SJSA1 (cell line): ENCODE measurements at regions not wholly inside any gene's neighbourhood (a gene's known extent, or its start where the extent isn't known, plus 50 kb on each side); places are given as distances from the start of the nearest gene placed in this dataset.
A peak's percentile ranks its signal among the peaks of the same experiment; 100 is the strongest.

Source experiments
- DNase-seq, 2 experiments: peaks; one replicate each; pipeline ENCODE4 v3.0.0-alpha.2; 2015 to 2020; ENCODE audit warnings: low spot score in 2 of 2, low read depth in 1 of 2
- H3K27ac ChIP-seq: fragments of 250-450 bp; sonication (Bioruptor Pico); 2 replicates; pipeline ENCODE4 v1.5.1; 2020; ENCODE audit warnings: mild to moderate bottlenecking, moderate library complexity
- H3K27me3 ChIP-seq: fragments of 250-450 bp; sonication (Bioruptor Pico); replicated peaks from 2 replicates; pipeline ENCODE4 v1.5.1; 2020; ENCODE audit warnings: mild to moderate bottlenecking, moderate library complexity
- H3K36me3 ChIP-seq: fragments of 250-450 bp; sonication (Bioruptor Pico); 2 replicates; pipeline ENCODE4 v1.5.1; 2020; ENCODE audit warnings: mild to moderate bottlenecking
- H3K4me1 ChIP-seq: fragments of 250-450 bp; sonication (Bioruptor Pico); replicated peaks from 2 replicates; pipeline ENCODE4 v1.6.1; 2021; ENCODE audit warnings: mild to moderate bottlenecking
- H3K4me3 ChIP-seq: fragments of 250-450 bp; sonication (Bioruptor Pico); 2 replicates; pipeline ENCODE4 v1.5.1; 2020; ENCODE audit warnings: mild to moderate bottlenecking
- H3K9me3 ChIP-seq: fragments of 250-450 bp; sonication (Bioruptor Pico); replicated peaks from 2 replicates; pipeline ENCODE4 v1.5.1; 2020; ENCODE audit warnings: mild to moderate bottlenecking

DNA sequence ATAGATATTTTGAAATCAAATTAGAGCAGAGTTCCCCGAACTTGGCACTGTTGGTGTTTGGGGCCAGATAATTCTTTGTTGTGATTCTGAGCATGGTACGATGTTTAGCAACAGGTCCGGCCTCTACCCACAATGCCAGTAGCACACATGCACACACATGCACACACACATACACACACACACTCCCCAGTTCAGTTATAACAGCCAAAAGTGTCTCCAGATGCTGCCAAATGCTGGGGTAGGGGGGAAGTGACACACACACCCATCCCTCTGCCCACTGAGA lies 96.8 kb upstream of the PSMD7 start:
- H3K4me3 ChIP-seq: no peak overlapping the region
- no peak for DNase-seq

DNA sequence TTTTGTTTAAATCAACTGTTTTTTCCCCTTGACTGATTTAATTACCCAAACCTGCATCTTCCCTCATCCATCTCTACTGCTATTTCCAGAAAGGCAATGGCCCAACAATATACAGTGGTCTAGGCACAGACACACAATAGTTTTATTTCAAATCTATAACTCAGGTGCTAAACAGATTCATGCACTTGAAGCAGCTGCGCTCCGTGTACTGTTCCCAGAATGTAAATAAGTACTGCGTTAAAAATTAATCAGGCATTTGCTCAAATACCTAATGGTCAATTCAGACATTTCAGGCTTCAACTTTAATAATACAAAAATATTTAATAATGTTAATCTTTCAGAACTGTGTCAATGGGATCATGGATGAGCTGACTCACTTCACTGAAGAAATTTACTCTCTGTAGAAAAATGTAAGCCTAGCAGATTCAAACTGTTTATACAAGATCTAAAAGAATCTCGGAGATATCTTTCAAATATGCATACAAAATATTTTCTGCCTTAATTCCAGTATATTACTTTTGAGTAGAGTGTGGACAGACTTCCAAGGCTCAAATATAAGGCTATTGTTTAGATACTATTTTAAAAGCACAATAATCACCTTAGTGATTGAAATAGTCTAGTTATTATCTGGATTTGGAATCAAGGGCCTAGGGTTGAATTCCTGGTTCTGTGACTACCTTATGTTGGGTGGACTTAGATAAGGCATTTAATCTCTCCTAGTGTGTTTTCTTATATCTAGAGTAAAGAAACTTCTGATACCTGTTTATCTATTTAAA lies 97.4 kb upstream of the PSMD7 start:
- no peak overlapping the region for H3K4me3 ChIP-seq
- no peaks in the 10 kb centered on the region for H3K9me3 ChIP-seq
- no peak for DNase-seq
- H3K27ac ChIP-seq: no peak overlapping the region
- H3K36me3 ChIP-seq: no peaks in the 10 kb centered on the region
- no peaks in the 10 kb centered on the region; the same call in none of the 2 replicates for H3K27me3 ChIP-seq
- H3K4me1 ChIP-seq: no peaks in the 10 kb centered on the region

More for the DNA sequence above, 96.8 kb upstream of the PSMD7 start:
- Histone ChIP-seq H3K27me3 (no peaks in the 10 kb centered on the region; the same call in none of the 2 replicates), H3K9me3 (no peaks in the 10 kb centered on the region), H3K36me3 (no peaks in the 10 kb centered on the region), H3K4me1 (no peaks in the 10 kb centered on the region), H3K27ac (no peak overlapping the region)

DNA sequence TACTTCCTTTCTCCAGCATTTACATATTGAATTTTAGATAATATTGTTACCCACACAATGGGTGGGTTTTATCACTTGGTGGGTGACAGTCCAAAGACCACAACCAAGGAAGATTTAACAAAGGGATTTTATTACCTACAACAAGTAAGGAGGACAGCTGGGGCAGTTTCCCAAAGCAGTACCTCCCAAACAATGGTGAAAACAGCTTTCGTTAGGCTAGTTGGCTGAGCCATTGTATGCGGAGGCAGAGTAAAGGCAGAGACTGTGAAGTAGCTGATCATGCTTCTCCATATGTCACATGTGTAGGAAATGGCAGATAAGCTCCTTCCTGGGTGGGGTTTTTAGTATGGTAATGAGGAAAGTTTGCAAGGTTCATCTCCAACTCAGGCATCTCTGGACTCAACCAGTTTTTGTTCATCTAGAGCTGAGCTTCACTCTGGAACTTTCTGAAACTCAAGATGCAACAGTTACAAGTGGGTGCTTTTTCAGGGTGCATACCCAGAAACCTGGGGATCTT lies 104.3 kb upstream of the PSMD7 start:
- no peaks in the 10 kb centered on the region for H3K27me3 ChIP-seq
- no peak for DNase-seq
- H3K4me3 ChIP-seq: no peak overlapping the region
- H3K27ac ChIP-seq: no peak overlapping the region
- no peaks in the 10 kb centered on the region for H3K4me1 ChIP-seq
- no peaks in the 10 kb centered on the region for H3K36me3 ChIP-seq
- H3K9me3 ChIP-seq: no peaks in the 10 kb centered on the region

DNA sequence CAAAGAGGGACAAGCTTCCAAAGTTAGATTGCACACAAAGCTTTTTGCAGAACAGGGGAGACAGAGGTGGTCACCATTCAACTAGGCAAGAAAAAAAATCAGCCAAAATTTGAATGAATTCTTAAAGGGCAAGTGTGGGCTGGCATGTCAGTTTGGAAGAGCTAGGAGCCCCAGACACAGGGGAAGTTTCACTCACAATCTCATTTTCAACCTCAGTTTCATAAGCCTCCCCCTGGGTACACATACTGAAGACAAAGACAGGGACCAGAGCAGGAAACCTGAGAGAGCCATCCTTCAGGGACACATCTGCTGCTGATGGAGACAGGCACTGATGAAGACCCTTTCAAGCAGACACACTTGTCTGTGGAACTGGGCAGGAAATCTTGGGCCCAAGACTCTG lies 106.3 kb upstream of the PSMD7 start:
- no peak for DNase-seq
- no peaks in the 10 kb centered on the region for H3K27me3 ChIP-seq
- H3K36me3 ChIP-seq: no peaks in the 10 kb centered on the region
- H3K4me1 ChIP-seq: peaks cover 4% of the 10 kb centered on the region
- H3K9me3 ChIP-seq: no peaks in the 10 kb centered on the region
- no peak overlapping the region for H3K27ac ChIP-seq
- no peak overlapping the region for H3K4me3 ChIP-seq

DNA sequence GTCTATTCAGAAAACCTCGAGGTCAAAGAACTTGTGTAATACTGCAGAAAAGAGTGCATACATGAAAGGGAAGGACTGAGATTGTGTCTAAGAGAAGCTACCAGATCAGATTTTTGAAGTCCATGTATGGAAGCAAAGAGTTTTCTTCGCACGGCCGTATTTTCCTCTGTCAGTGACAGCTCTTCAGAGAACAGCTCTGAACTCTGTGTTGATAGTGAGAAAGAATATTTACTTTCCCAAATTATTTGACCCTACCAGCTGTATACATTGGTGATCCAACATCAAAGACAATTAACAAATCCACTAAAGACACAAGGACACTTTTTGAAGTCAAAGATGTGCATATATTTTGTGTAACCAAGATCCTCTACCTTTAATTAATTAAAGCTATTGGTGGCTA lies 107.8 kb upstream of the PSMD7 start:
- Histone ChIP-seq H3K27ac (no peak overlapping the region), H3K36me3 (no peaks in the 10 kb centered on the region), H3K9me3 (no peaks in the 10 kb centered on the region), H3K27me3 (no peaks in the 10 kb centered on the region), H3K4me3 (no peak overlapping the region), H3K4me1 (peaks cover 4% of the 10 kb centered on the region)
- DNase-seq: no peak

DNA sequence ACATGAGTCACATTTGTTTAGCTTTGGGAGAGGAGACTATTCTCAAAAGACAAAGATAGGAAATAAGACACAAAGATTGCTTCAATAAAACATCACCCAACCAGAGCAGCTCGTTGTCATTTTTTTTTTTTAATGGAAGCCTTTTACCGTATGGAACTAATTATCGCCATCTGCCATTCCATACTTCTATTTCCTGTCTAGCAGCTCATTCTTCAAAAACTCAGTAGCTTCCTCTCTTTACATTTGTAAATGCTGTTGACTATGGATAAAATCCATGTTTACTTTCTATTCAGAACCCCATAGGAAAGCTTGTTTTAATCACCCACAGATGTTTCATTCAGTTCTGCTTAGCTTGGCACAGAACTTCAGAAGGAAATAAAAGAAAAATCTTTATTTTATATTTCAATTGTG lies 110.0 kb upstream of the PSMD7 start:
- peak overlapping the region; percentile 21; the same call in 1 of the 2 replicates for H3K27ac ChIP-seq
- H3K4me1 ChIP-seq: peaks cover 4% of the 10 kb centered on the region

DNA sequence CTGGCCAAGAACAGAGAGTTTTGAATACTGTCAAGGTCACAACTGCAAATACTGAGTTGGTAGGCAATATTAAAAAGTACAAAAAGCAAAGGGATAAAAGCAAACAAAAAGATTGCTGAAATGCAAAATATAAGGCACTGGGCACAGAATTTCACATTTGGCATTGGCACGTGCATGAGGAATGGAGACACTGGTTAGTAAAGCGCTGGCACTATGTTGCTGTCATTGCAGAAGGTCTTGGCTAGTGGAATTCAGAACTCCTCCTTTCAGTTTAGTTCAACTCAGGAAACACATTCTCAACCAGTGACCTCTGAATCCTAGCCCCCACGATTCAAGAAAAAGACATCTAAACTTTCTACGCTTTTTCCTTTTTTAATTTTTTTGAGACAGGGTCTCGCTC lies 111.8 kb upstream of the PSMD7 start:
- peaks cover 4% of the 10 kb centered on the region for H3K4me1 ChIP-seq
- no peak overlapping the region for H3K27ac ChIP-seq
- H3K27me3 ChIP-seq: no peaks in the 10 kb centered on the region
- H3K36me3 ChIP-seq: no peaks in the 10 kb centered on the region
- H3K9me3 ChIP-seq: no peaks in the 10 kb centered on the region; the same call in 1 of the 2 replicates
- no peak overlapping the region for H3K4me3 ChIP-seq
- DNase-seq: no peak

More for the DNA sequence above, 110.0 kb upstream of the PSMD7 start:
- Histone ChIP-seq H3K4me3 (no peak overlapping the region), H3K27me3 (no peaks in the 10 kb centered on the region), H3K36me3 (no peaks in the 10 kb centered on the region), H3K9me3 (no peaks in the 10 kb centered on the region; the same call in 1 of the 2 replicates)
- DNase-seq: peak in 1 of 2 experiments; percentile 68

DNA sequence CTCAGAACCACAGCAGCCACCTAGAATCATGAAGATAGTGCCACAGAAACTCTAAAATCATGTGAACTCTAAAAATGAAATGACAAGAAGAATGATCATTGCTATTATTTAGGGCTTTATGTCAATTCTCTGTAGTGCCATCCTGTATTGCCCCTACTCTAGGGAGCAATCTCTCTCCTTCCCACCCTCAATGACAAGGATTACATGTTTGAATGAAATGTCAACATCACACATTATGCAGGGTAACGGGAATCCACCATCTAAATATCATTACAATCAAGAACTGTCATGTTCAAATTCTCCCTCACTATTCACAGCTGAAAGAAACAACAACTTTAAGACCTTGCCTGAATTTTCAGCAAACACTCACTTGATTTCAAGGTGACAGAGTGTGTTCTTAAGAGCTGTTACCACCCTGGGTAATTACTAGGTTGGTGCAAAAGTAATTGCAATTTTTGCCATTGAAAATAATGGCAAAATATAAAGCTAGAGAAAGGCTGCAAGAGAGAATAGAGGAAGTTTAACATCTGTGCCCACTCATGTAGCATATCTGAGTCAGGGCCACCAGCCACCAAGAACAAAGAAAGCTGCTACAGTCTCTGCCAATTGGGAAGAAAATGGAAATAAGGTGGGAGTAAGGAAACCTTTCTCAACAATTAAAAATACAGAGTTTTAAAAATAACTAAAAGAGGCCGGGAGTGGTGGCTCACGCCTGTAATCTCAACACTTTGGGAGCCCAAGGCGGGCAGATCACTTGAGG lies 112.8 kb upstream of the PSMD7 start:
- Histone ChIP-seq H3K4me3 (no peak overlapping the region), H3K36me3 (no peaks in the 10 kb centered on the region), H3K27me3 (no peaks in the 10 kb centered on the region), H3K27ac (no peak overlapping the region), H3K4me1 (peaks cover 4% of the 10 kb centered on the region), H3K9me3 (no peaks in the 10 kb centered on the region; the same call in 1 of the 2 replicates)
- DNase-seq: no peak

DNA sequence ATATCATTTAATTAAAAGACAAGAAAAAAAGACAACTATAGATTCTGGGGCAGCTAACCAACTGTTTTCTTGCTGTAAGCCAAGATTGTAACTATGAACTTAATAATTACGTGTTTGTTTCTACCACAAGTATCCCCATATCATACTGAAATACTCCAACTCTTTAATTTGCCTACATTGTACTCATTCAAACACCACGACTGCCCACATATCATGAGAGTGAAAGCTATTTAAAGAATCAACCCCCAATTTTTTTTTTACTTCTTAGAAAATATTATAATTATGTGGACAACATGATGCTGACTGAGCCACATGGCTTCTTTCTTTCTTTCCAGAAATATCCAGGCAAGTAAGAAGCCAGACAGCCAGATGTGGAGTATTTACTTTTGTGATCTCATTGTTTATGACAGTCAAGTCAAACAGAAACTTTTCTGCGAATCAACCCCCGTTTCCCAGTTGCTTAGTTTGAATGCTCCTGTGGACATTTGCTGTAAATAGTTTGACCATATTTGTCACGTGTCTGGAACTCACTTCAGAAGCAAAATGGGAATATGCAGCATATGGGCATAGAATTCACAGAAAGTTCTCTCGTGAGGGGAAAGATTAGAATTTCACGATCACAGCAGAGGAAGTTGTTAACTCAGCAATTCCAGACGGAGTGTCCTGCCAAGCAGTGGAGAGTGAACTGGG lies 126.8 kb upstream of the PSMD7 start:
- Histone ChIP-seq H3K9me3 (no peaks in the 10 kb centered on the region), H3K36me3 (no peaks in the 10 kb centered on the region), H3K27me3 (no peaks in the 10 kb centered on the region), H3K27ac (peak overlapping the region; percentile 44; the same call in 1 of the 2 replicates), H3K4me3 (peak overlapping the region; percentile 31), H3K4me1 (0 out of 2 replicates have a peak, but pooled peaks cover 3% of the 10 kb centered on the region)
- DNase-seq: peak in 1 of 2 experiments; percentile 59

DNA sequence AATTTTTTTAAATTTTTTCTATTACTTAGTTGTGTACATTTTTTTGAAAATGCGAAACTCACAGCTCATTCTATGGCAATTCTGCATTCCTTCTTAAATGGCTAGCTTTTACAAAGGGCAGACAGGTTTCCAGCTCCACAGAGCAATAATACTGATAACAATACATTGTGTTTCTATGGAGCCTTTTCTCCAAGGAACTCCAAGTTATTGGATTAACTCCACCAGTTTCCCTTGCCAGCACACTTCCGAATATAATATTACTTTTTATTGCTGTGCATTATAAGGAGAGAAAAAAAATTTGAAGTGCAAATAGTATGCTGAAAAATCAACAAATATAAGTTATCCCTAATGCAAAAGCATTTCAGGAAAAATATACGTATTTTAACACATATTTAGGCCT lies 127.5 kb upstream of the PSMD7 start:
- Histone ChIP-seq H3K27me3 (no peaks in the 10 kb centered on the region), H3K27ac (no peak overlapping the region), H3K4me3 (no peak overlapping the region), H3K9me3 (no peaks in the 10 kb centered on the region), H3K4me1 (0 out of 2 replicates have a peak, but pooled peaks cover 3% of the 10 kb centered on the region), H3K36me3 (no peaks in the 10 kb centered on the region)
- DNase-seq: no peak

DNA sequence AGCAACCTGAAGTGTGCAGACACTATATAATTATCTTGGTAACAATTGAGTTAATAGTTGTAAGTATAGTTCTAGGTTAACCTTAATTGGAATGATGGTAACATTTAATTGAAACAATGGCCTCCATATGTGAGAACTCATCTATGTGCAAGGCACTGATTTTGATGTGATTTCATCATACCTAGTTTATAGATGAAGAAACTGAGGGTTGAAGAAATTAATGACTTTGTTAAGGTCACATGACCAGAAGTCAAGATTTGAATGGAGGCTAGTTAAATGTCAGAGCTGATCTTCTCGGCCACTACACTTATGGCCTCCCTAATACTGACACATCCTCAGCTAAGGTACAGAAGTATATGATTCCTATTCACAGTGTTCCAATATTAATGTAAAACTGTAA lies 128.2 kb upstream of the PSMD7 start:
- H3K27me3 ChIP-seq: no peaks in the 10 kb centered on the region
- 0 out of 2 replicates have a peak, but pooled peaks cover 3% of the 10 kb centered on the region for H3K4me1 ChIP-seq
- H3K9me3 ChIP-seq: no peaks in the 10 kb centered on the region
- H3K4me3 ChIP-seq: no peak overlapping the region
- H3K27ac ChIP-seq: no peak overlapping the region
- no peak for DNase-seq
- H3K36me3 ChIP-seq: no peaks in the 10 kb centered on the region

DNA sequence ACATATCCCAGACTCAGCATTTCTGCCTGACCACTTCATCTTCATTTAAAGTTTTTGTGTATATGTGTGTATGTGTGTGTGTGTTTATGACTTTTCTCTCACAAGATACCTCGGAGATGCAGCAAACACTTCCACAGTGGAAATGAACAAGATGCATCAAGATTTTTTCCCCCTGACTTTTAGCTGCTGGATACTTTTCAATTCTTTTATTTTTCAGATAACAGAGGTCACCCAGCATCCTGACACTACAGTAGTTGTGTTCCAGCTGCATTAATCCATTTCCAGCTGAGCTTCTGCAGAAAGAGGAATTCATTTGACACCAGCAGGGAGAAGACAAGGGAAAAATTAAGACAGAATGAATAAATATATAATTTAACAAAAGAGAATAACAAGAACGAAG lies 130.2 kb upstream of the PSMD7 start:
- no peaks in the 10 kb centered on the region for H3K27me3 ChIP-seq
- H3K36me3 ChIP-seq: no peaks in the 10 kb centered on the region
- DNase-seq: no peak
- no peak overlapping the region for H3K4me3 ChIP-seq
- H3K27ac ChIP-seq: no peak overlapping the region
- H3K9me3 ChIP-seq: no peaks in the 10 kb centered on the region
- H3K4me1 ChIP-seq: 0 out of 2 replicates have a peak, but pooled peaks cover 3% of the 10 kb centered on the region

DNA sequence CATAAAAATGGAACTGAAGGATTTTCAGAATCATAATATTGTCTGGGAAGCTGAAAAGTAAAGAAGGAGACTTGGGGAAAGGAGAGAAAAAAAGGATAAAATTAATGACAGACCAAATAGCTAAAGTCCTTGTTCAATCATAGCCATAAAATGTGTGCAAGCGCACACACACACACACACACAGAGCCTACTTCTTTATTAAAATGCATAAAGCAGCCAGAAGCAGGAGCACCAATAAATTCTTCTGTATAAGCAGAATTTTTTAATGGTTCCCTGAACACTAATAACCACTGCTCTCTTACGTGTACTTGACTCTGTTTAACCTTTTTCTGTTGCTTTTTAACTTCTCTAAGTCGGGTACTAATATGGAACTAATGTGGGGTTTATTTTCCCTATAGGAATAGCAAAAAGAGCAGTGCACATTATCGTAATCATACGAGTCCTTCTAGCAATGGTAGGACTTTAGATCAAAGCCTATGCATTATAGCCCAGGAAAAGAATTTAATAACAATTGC lies 131.0 kb upstream of the PSMD7 start:
- Histone ChIP-seq H3K9me3 (no peaks in the 10 kb centered on the region), H3K27me3 (no peaks in the 10 kb centered on the region), H3K27ac (no peak overlapping the region), H3K4me1 (0 out of 2 replicates have a peak, but pooled peaks cover 3% of the 10 kb centered on the region), H3K36me3 (no peaks in the 10 kb centered on the region), H3K4me3 (no peak overlapping the region)
- DNase-seq: no peak
